ENCODE measurements at regions not wholly inside any gene's neighbourhood (a gene's known extent, or its start where the extent isn't known, plus 50 kb on each side); places are given as distances from the start of the nearest gene placed in this dataset.

GRCh38 chr1:104190821-104191220, 441.1 kb downstream of the AMY1C start:
- CTCF ChIA-PET: no interaction called here
- DNase-seq (no peak), ATAC-seq (ENCODE audit: low read depth) (no peak)
- H3K27ac Mint-ChIP-seq: no peak overlapping the region
- Histone ChIP-seq H3K4me3 (ENCODE audit: control extremely low read depth in 1 of 5, extremely low read depth in 1 of 5, insufficient read depth in 1 of 5, low read depth in 2 of 5, low read length in 4 of 5) (no peak overlapping the region), H3K9me3 (ENCODE audit: control extremely low read depth in 1 of 3, control insufficient read depth in 2 of 3, insufficient read depth in 1 of 3, low read length in 2 of 3) (no peaks in the 10 kb centered on the region), H3K27me3 (replicated peaks in 1 of 4; ENCODE audit: control extremely low read depth in 1 of 4, control insufficient read depth in 3 of 4, insufficient read depth in 4 of 4, low read length in 3 of 4) (no peaks in the 10 kb centered on the region), H3K27ac (ENCODE audit: low read length in 2 of 2) (no peak overlapping the region), H3K79me2 (ENCODE audit: control insufficient read depth, insufficient read depth, low read length) (no peaks in the 10 kb centered on the region), H3K4me2 (replicated peaks; ENCODE audit: low read depth, low read length, poor library complexity, severe bottlenecking) (no peak overlapping the region), H2AFZ (ENCODE audit: insufficient read depth, low read depth, low read length, poor library complexity, severe bottlenecking) (no peak overlapping the region), H3K36me3 (replicated peaks in 1 of 2; ENCODE audit: control extremely low read depth in 1 of 2, control insufficient read depth in 1 of 2, extremely low read depth in 1 of 2, insufficient read depth in 2 of 2, low read length in 1 of 2) (no peaks in the 10 kb centered on the region), H3K4me1 (ENCODE audit: control insufficient read depth in 2 of 2, insufficient read depth in 2 of 2, low read length in 2 of 2) (no peaks in the 10 kb centered on the region), H3K9ac (ENCODE audit: low read length) (no peak overlapping the region), H4K20me1 (ENCODE audit: control insufficient read depth, insufficient read depth, low read length, poor library complexity, severe bottlenecking) (no peaks in the 10 kb centered on the region)
- no peaks in the 10 kb centered on the region for H3K27me3 Mint-ChIP-seq
- no peak overlapping the region for H3K4me3 Mint-ChIP-seq
- intact Hi-C loops (cut with micrococcal nuclease): no loop called here
- H3K9me3 Mint-ChIP-seq (ENCODE audit: insufficient read depth): no peaks in the 10 kb centered on the region
- no CpG with 5 or more reads among the region's 1 CpG for WGBS (ENCODE audit: insufficient coverage)
- POLR2A ChIA-PET: no interaction called here
- TF ChIP-seq EZH2 (IDR thresholded peaks at IDR 0.05; ENCODE audit: borderline replicate concordance, insufficient read depth, low read depth, low read length, poor library complexity, severe bottlenecking) (no peak), CTCF (IDR thresholded peaks at IDR 0.05) (no peak)
- H3K4me1 Mint-ChIP-seq: no peaks in the 10 kb centered on the region

- Histone ChIP-seq H3K4me1 (ENCODE audit: control insufficient read depth in 2 of 2, insufficient read depth in 2 of 2, low read length in 2 of 2) (no peaks in the 10 kb centered on the region), H3K79me2 (ENCODE audit: control insufficient read depth, insufficient read depth, low read length) (no peaks in the 10 kb centered on the region), H3K9ac (ENCODE audit: low read length) (no peak overlapping the region), H2AFZ (ENCODE audit: insufficient read depth, low read depth, low read length, poor library complexity, severe bottlenecking) (no peak overlapping the region), H3K27ac (ENCODE audit: low read length in 2 of 2) (no peak overlapping the region), H3K36me3 (replicated peaks in 1 of 2; ENCODE audit: control extremely low read depth in 1 of 2, control insufficient read depth in 1 of 2, extremely low read depth in 1 of 2, insufficient read depth in 2 of 2, low read length in 1 of 2) (no peaks in the 10 kb centered on the region), H3K27me3 (replicated peaks in 1 of 4; ENCODE audit: control extremely low read depth in 1 of 4, control insufficient read depth in 3 of 4, insufficient read depth in 4 of 4, low read length in 3 of 4) (no peaks in the 10 kb centered on the region), H3K4me3 (ENCODE audit: control extremely low read depth in 1 of 5, extremely low read depth in 1 of 5, insufficient read depth in 1 of 5, low read depth in 2 of 5, low read length in 4 of 5) (no peak overlapping the region), H4K20me1 (ENCODE audit: control insufficient read depth, insufficient read depth, low read length, poor library complexity, severe bottlenecking) (no peaks in the 10 kb centered on the region), H3K9me3 (ENCODE audit: control extremely low read depth in 1 of 3, control insufficient read depth in 2 of 3, insufficient read depth in 1 of 3, low read length in 2 of 3) (peaks cover 0 to 7% (median 0%) of the 10 kb centered on the region in 3 donors), H3K4me2 (replicated peaks; ENCODE audit: low read depth, low read length, poor library complexity, severe bottlenecking) (no peak overlapping the region)
- ChIA-PET CTCF (no interaction called here), POLR2A (no interaction called here)
- no peaks in the 10 kb centered on the region for H3K27me3 Mint-ChIP-seq
- H3K4me1 Mint-ChIP-seq: no peaks in the 10 kb centered on the region
- ATAC-seq (ENCODE audit: low read depth) (no peak), DNase-seq (no peak)
- TF ChIP-seq CTCF (IDR thresholded peaks at IDR 0.05) (no peak), EZH2 (IDR thresholded peaks at IDR 0.05; ENCODE audit: borderline replicate concordance, insufficient read depth, low read depth, low read length, poor library complexity, severe bottlenecking) (no peak)
- H3K9me3 Mint-ChIP-seq (ENCODE audit: insufficient read depth): no peaks in the 10 kb centered on the region
- intact Hi-C loops (cut with micrococcal nuclease): no loop called here
- no peak overlapping the region for H3K27ac Mint-ChIP-seq
- H3K4me3 Mint-ChIP-seq: no peak overlapping the region
Observed at GRCh38 chr1:104195395-104195794, 445.7 kb downstream of the AMY1C start.
